Esophagus squamous epithelium (tissue), 4 donors: ENCODE measurements at regions not wholly inside any gene's neighbourhood (a gene's known extent, or its start where the extent isn't known, plus 50 kb on each side); places are given as distances from the start of the nearest gene placed in this dataset.

Source experiments
- CTCF ChIP-seq, 6 experiments: fragments of 450-650 bp in 4 of 6; fragments of 200-600 bp in 2 of 6; sonication (generic) in 2 of 6; IDR thresholded peaks; one replicate each; pipeline ENCODE4 v1.5.1; 2016 to 2019; ENCODE audit warnings: antibody characterized with exemption in 6 of 6, mild to moderate bottlenecking in 4 of 6, moderate library complexity in 4 of 6
- POLR2A ChIP-seq, 4 donors: fragments of 450-650 bp; IDR thresholded peaks; one replicate each; pipeline ENCODE4 v1.6.1; 2017; ENCODE audit warnings: antibody characterized with exemption in 4 of 4, mild to moderate bottlenecking in 4 of 4, moderate library complexity in 3 of 4

- no peak for TF ChIP-seq POLR2A (IDR thresholded peaks at IDR 0.05)
- TF ChIP-seq CTCF (IDR thresholded peaks at IDR 0.05): no peak
These were observed 69.1 kb upstream of the CTLA4 start for GRCh38 chr2:203798296-203799087.
